WTC11 (cell line): ENCODE measurements at regions not wholly inside any gene's neighbourhood (a gene's known extent, or its start where the extent isn't known, plus 50 kb on each side); places are given as distances from the start of the nearest gene placed in this dataset.

Experiments used
- CREM ChIP-seq: sonication (generic); formaldehyde crosslinking; IDR thresholded peaks from 2 replicates; pipeline ENCODE4 v1.8.1; 2022; ENCODE audit warnings: mild to moderate bottlenecking, missing genetic modification reagents, moderate library complexity
- ELF4 ChIP-seq: sonication (generic); formaldehyde crosslinking; IDR thresholded peaks from 2 replicates; pipeline ENCODE4 v1.8.1; 2022; ENCODE audit warnings: low read depth, mild to moderate bottlenecking, moderate library complexity, missing genetic modification reagents
- GRHL2 ChIP-seq: fragments of 250-450 bp; sonication (Bioruptor Pico); IDR thresholded peaks from 2 replicates; pipeline ENCODE4 v1.8.0; 2022; ENCODE audit warnings: mild to moderate bottlenecking, moderate library complexity; ENCODE audit not compliant: insufficient replicate concordance, severe bottlenecking
- SP1 ChIP-seq: sonication (generic); formaldehyde crosslinking; conservative IDR thresholded peaks from 2 replicates; pipeline ENCODE4 v1.8.1; 2022; ENCODE audit warnings: missing genetic modification reagents
- ZNF423 ChIP-seq: fragments of 250-450 bp; sonication (Bioruptor Pico); IDR thresholded peaks from 2 replicates; pipeline ENCODE4 v2.1.2; 2022; ENCODE audit warnings: mild to moderate bottlenecking, moderate library complexity
- TF ChIP-seq, protein P1 (sequence below): sonication (generic); formaldehyde crosslinking; IDR thresholded peaks from 2 replicates; pipeline ENCODE4 v1.8.0; 2023; ENCODE audit warnings: missing genetic modification reagents
- TF ChIP-seq, protein P2 (sequence below): sonication (generic); formaldehyde crosslinking; IDR thresholded peaks from 2 replicates; pipeline ENCODE4 v1.8.0; 2022; ENCODE audit warnings: mild to moderate bottlenecking, missing genetic modification reagents
- TF ChIP-seq, protein P3 (sequence below): fragments of 200-600 bp; IDR thresholded peaks from 2 replicates; pipeline ENCODE4 v1.8.0; 2022; ENCODE audit warnings: antibody characterized with exemption
- TF ChIP-seq, protein P4 (sequence below): sonication (generic); formaldehyde crosslinking; IDR thresholded peaks from 2 replicates; pipeline ENCODE4 v1.8.0; 2023; ENCODE audit warnings: missing genetic modification reagents, mild to moderate bottlenecking, borderline replicate concordance

DNA sequence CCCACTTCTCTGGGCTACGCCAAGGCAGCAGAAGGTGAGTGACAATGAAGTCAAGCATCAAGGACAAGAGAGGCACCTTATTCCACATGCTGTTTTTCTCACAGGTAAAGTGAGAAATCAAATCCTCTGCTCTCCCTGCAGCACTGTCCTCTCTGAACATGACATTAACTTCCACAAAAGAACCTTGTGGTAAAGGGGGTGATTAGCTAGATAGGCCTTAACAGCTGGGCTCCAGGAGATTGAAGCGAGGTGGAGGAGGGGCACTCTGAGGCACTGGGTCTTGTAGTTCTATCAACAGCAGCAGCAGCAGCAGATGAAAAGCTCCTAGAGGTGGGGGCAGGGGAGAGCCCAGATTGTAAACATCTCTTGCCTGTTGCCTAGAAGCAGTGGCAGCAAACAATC, 96.8 kb upstream of the CXXC4 start:
- TF ChIP-seq, protein P1, sequence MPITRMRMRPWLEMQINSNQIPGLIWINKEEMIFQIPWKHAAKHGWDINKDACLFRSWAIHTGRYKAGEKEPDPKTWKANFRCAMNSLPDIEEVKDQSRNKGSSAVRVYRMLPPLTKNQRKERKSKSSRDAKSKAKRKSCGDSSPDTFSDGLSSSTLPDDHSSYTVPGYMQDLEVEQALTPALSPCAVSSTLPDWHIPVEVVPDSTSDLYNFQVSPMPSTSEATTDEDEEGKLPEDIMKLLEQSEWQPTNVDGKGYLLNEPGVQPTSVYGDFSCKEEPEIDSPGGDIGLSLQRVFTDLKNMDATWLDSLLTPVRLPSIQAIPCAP (CRISPR knock-in tag) = no peak
- TF ChIP-seq, protein P2, sequence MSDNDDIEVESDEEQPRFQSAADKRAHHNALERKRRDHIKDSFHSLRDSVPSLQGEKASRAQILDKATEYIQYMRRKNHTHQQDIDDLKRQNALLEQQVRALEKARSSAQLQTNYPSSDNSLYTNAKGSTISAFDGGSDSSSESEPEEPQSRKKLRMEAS = no peak
- TF ChIP-seq, protein P3, sequence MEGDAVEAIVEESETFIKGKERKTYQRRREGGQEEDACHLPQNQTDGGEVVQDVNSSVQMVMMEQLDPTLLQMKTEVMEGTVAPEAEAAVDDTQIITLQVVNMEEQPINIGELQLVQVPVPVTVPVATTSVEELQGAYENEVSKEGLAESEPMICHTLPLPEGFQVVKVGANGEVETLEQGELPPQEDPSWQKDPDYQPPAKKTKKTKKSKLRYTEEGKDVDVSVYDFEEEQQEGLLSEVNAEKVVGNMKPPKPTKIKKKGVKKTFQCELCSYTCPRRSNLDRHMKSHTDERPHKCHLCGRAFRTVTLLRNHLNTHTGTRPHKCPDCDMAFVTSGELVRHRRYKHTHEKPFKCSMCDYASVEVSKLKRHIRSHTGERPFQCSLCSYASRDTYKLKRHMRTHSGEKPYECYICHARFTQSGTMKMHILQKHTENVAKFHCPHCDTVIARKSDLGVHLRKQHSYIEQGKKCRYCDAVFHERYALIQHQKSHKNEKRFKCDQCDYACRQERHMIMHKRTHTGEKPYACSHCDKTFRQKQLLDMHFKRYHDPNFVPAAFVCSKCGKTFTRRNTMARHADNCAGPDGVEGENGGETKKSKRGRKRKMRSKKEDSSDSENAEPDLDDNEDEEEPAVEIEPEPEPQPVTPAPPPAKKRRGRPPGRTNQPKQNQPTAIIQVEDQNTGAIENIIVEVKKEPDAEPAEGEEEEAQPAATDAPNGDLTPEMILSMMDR = no peak
- TF ChIP-seq CREM (CRISPR knock-in tag) (no peak), ELF4 (CRISPR knock-in tag) (no peak), SP1 (CRISPR knock-in tag) (0 out of 2 replicates have a peak, but pooled peaks have one; percentile 18), GRHL2 (CRISPR knock-in tag) (no peak), ZNF423 (CRISPR knock-in tag) (no peak)
- TF ChIP-seq, protein P4, sequence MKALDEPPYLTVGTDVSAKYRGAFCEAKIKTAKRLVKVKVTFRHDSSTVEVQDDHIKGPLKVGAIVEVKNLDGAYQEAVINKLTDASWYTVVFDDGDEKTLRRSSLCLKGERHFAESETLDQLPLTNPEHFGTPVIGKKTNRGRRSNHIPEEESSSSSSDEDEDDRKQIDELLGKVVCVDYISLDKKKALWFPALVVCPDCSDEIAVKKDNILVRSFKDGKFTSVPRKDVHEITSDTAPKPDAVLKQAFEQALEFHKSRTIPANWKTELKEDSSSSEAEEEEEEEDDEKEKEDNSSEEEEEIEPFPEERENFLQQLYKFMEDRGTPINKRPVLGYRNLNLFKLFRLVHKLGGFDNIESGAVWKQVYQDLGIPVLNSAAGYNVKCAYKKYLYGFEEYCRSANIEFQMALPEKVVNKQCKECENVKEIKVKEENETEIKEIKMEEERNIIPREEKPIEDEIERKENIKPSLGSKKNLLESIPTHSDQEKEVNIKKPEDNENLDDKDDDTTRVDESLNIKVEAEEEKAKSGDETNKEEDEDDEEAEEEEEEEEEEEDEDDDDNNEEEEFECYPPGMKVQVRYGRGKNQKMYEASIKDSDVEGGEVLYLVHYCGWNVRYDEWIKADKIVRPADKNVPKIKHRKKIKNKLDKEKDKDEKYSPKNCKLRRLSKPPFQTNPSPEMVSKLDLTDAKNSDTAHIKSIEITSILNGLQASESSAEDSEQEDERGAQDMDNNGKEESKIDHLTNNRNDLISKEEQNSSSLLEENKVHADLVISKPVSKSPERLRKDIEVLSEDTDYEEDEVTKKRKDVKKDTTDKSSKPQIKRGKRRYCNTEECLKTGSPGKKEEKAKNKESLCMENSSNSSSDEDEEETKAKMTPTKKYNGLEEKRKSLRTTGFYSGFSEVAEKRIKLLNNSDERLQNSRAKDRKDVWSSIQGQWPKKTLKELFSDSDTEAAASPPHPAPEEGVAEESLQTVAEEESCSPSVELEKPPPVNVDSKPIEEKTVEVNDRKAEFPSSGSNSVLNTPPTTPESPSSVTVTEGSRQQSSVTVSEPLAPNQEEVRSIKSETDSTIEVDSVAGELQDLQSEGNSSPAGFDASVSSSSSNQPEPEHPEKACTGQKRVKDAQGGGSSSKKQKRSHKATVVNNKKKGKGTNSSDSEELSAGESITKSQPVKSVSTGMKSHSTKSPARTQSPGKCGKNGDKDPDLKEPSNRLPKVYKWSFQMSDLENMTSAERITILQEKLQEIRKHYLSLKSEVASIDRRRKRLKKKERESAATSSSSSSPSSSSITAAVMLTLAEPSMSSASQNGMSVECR (CRISPR knock-in tag) = no peak
